ENCODE measurements at regions not wholly inside any gene's neighbourhood (a gene's known extent, or its start where the extent isn't known, plus 50 kb on each side); places are given as distances from the start of the nearest gene placed in this dataset.
"Not testable (repeated sequence)": the region's sequence is repeated elsewhere in the genome, so short reads cannot be mapped to it uniquely, and the experiment has no call there.

DNA sequence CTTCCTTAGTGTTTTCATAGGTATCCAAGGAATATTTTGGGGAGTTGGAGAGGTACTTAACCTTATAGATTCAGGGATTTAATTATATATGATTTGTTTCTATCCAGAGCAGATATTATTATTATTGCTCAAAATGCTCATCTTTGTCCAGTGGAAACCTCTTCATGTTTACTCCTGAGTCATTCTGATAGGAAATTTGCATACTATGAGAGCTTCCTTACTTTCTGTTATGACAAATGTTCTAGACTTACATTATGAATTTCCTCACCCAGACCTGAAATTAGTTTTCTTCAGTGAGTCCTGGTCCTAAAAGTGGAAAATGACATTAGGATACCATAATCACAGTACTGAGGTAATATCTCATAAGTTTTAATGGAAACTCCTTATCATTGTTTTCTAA, 57.5 kb upstream of the PLPPR5 start:
- H3K9me3 ChIP-seq (ENCODE audit: control insufficient read depth, low read length), result no peaks in the 10 kb centered on the region
- no peak overlapping the region for H3K4me3 ChIP-seq (ENCODE audit: low read depth, low read length)
- H3K79me2 ChIP-seq, result no peaks in the 10 kb centered on the region
- no peak overlapping the region for H3K4me2 ChIP-seq (ENCODE audit: low read length)
- H3K27ac ChIP-seq, result no peak overlapping the region
- no peaks in the 10 kb centered on the region for H3K27me3 ChIP-seq (ENCODE audit: control insufficient read depth, insufficient read depth, low read length)
- TF ChIP-seq, protein P1, sequence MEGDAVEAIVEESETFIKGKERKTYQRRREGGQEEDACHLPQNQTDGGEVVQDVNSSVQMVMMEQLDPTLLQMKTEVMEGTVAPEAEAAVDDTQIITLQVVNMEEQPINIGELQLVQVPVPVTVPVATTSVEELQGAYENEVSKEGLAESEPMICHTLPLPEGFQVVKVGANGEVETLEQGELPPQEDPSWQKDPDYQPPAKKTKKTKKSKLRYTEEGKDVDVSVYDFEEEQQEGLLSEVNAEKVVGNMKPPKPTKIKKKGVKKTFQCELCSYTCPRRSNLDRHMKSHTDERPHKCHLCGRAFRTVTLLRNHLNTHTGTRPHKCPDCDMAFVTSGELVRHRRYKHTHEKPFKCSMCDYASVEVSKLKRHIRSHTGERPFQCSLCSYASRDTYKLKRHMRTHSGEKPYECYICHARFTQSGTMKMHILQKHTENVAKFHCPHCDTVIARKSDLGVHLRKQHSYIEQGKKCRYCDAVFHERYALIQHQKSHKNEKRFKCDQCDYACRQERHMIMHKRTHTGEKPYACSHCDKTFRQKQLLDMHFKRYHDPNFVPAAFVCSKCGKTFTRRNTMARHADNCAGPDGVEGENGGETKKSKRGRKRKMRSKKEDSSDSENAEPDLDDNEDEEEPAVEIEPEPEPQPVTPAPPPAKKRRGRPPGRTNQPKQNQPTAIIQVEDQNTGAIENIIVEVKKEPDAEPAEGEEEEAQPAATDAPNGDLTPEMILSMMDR (IDR thresholded peaks at IDR 0.05), result no peak
- H3K36me3 ChIP-seq (ENCODE audit: control insufficient read depth, insufficient read depth, low read length), result no peaks in the 10 kb centered on the region
- H2AFZ ChIP-seq, result no peak overlapping the region
- no peak overlapping the region for H3K9ac ChIP-seq
- no peaks in the 10 kb centered on the region for H3K4me1 ChIP-seq

- Histone ChIP-seq H2AFZ (no peak overlapping the region), H3K9ac (no peak overlapping the region), H3K27ac (no peak overlapping the region), H3K4me3 (ENCODE audit: low read depth, low read length) (no peak overlapping the region), H3K36me3 (ENCODE audit: control insufficient read depth, insufficient read depth, low read length) (no peaks in the 10 kb centered on the region), H3K27me3 (ENCODE audit: control insufficient read depth, insufficient read depth, low read length) (no peaks in the 10 kb centered on the region), H3K79me2 (no peaks in the 10 kb centered on the region), H3K9me3 (ENCODE audit: control insufficient read depth, low read length) (no peaks in the 10 kb centered on the region), H3K4me1 (no peaks in the 10 kb centered on the region), H3K4me2 (ENCODE audit: low read length) (no peak overlapping the region)
- TF ChIP-seq, protein P1 (IDR thresholded peaks at IDR 0.05), result no peak
Measured at GRCh38 chr1:99069146-99069545, 64.5 kb upstream of the PLPPR5 start.

DNA sequence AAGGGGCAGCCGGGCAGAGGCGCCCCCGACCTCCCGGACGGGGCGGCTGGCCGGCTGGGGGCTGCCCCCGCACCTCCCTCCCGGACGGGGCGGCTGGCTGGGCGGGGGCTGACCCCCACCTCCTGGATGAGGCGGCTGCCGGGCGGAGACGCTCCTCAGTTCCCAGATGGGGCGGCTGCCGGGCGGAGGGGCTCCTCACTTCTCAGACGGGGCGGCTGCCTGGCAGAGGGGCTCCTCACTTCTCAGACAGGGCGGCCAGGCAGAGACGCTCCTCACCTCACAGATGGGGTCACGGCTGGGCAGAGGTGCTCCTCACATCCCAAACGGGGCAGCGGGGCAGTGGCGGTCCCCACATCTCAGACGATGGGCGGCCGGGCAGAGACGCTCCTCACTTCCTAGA, 73.9 kb upstream of the PLPPR5 start:
- H3K9ac ChIP-seq; H3K27me3 ChIP-seq (ENCODE audit: control insufficient read depth, insufficient read depth, low read length); H3K36me3 ChIP-seq (ENCODE audit: control insufficient read depth, insufficient read depth, low read length); H3K4me2 ChIP-seq (ENCODE audit: low read length); H3K79me2 ChIP-seq; H3K27ac ChIP-seq; H2AFZ ChIP-seq; H3K4me3 ChIP-seq (ENCODE audit: low read depth, low read length); H3K4me1 ChIP-seq; H3K9me3 ChIP-seq (ENCODE audit: control insufficient read depth, low read length): not testable (repeated sequence)

- H3K27me3 ChIP-seq (ENCODE audit: control insufficient read depth, insufficient read depth, low read length), result no peaks in the 10 kb centered on the region
- no peaks in the 10 kb centered on the region for H3K9me3 ChIP-seq (ENCODE audit: control insufficient read depth, low read length)
- H3K4me1 ChIP-seq, result no peaks in the 10 kb centered on the region
- H2AFZ ChIP-seq, result no peak overlapping the region
- H3K4me3 ChIP-seq (ENCODE audit: low read depth, low read length), result no peak overlapping the region
- H3K36me3 ChIP-seq (ENCODE audit: control insufficient read depth, insufficient read depth, low read length), result no peaks in the 10 kb centered on the region
- H3K27ac ChIP-seq, result no peak overlapping the region
- TF ChIP-seq, protein P1 (IDR thresholded peaks at IDR 0.05), result no peak
- H3K79me2 ChIP-seq, result no peaks in the 10 kb centered on the region
- no peak overlapping the region for H3K4me2 ChIP-seq (ENCODE audit: low read length)
- no peak overlapping the region for H3K9ac ChIP-seq
Measured at GRCh38 chr1:99082366-99082765, 77.7 kb upstream of the PLPPR5 start.

- H3K4me3 ChIP-seq (ENCODE audit: low read depth, low read length), result no peak overlapping the region
- TF ChIP-seq, protein P1 (IDR thresholded peaks at IDR 0.05), result no peak
- no peaks in the 10 kb centered on the region for H3K79me2 ChIP-seq
- H3K9me3 ChIP-seq (ENCODE audit: control insufficient read depth, low read length), result no peaks in the 10 kb centered on the region
- no peaks in the 10 kb centered on the region for H3K4me1 ChIP-seq
- no peaks in the 10 kb centered on the region for H3K36me3 ChIP-seq (ENCODE audit: control insufficient read depth, insufficient read depth, low read length)
- H3K27ac ChIP-seq, result no peak overlapping the region
- no peak overlapping the region for H3K9ac ChIP-seq
- H3K27me3 ChIP-seq (ENCODE audit: control insufficient read depth, insufficient read depth, low read length), result no peaks in the 10 kb centered on the region
- no peak overlapping the region for H3K4me2 ChIP-seq (ENCODE audit: low read length)
- no peak overlapping the region for H2AFZ ChIP-seq
Measured at GRCh38 chr1:99083338-99083737, 78.7 kb upstream of the PLPPR5 start.
